ENCODE measurements at regions not wholly inside any gene's neighbourhood (a gene's known extent, or its start where the extent isn't known, plus 50 kb on each side); places are given as distances from the start of the nearest gene placed in this dataset.

- TF ChIP-seq, protein P1, sequence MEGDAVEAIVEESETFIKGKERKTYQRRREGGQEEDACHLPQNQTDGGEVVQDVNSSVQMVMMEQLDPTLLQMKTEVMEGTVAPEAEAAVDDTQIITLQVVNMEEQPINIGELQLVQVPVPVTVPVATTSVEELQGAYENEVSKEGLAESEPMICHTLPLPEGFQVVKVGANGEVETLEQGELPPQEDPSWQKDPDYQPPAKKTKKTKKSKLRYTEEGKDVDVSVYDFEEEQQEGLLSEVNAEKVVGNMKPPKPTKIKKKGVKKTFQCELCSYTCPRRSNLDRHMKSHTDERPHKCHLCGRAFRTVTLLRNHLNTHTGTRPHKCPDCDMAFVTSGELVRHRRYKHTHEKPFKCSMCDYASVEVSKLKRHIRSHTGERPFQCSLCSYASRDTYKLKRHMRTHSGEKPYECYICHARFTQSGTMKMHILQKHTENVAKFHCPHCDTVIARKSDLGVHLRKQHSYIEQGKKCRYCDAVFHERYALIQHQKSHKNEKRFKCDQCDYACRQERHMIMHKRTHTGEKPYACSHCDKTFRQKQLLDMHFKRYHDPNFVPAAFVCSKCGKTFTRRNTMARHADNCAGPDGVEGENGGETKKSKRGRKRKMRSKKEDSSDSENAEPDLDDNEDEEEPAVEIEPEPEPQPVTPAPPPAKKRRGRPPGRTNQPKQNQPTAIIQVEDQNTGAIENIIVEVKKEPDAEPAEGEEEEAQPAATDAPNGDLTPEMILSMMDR (IDR thresholded peaks at IDR 0.05) = no peak
- TF ChIP-seq POLR2A (IDR thresholded peaks at IDR 0.05) = no peak
Measured at GRCh38 chr16:22638393-22639206, 127.9 kb downstream of the NPIPB5 start.

Measured in right lobe of liver (tissue), 4 donors.